ENCODE measurements at regions not wholly inside any gene's neighbourhood (a gene's known extent, or its start where the extent isn't known, plus 50 kb on each side); places are given as distances from the start of the nearest gene placed in this dataset.

DNA sequence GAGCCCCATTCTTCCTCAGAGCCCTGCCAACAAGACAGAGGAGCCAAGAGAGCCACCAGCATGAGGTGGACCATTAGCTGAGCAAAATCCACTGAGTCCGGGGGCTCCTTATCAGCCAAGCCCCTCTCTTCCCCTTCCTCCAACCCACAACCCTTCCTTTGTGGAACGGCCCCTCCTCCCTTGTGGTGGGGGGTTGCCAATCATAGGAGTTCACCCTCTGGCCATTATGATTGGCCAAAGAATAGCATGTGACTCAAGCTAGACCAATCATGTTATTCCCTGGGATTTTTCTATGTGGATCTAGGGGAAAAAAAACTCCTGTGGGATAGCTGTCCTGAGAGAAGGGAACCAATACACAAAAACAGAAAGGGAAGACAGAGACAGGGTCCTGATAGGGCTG lies 120.5 kb downstream of the C16orf95 start:
- DNase-seq (no peak), ATAC-seq (no peak)
- no peaks in the 10 kb centered on the region for H3K36me3 ChIP-seq (ENCODE audit: low read depth)
- no peaks in the 10 kb centered on the region for H3K9me3 ChIP-seq
- H3K4me1 ChIP-seq (ENCODE audit: low read depth) = no peaks in the 10 kb centered on the region
- intact Hi-C loops (cut with DNase I, micrococcal nuclease) = no loop called here
- H3K4me3 ChIP-seq = no peak overlapping the region
- TF ChIP-seq, protein P1, sequence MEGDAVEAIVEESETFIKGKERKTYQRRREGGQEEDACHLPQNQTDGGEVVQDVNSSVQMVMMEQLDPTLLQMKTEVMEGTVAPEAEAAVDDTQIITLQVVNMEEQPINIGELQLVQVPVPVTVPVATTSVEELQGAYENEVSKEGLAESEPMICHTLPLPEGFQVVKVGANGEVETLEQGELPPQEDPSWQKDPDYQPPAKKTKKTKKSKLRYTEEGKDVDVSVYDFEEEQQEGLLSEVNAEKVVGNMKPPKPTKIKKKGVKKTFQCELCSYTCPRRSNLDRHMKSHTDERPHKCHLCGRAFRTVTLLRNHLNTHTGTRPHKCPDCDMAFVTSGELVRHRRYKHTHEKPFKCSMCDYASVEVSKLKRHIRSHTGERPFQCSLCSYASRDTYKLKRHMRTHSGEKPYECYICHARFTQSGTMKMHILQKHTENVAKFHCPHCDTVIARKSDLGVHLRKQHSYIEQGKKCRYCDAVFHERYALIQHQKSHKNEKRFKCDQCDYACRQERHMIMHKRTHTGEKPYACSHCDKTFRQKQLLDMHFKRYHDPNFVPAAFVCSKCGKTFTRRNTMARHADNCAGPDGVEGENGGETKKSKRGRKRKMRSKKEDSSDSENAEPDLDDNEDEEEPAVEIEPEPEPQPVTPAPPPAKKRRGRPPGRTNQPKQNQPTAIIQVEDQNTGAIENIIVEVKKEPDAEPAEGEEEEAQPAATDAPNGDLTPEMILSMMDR (IDR thresholded peaks at IDR 0.05) = no peak

DNA sequence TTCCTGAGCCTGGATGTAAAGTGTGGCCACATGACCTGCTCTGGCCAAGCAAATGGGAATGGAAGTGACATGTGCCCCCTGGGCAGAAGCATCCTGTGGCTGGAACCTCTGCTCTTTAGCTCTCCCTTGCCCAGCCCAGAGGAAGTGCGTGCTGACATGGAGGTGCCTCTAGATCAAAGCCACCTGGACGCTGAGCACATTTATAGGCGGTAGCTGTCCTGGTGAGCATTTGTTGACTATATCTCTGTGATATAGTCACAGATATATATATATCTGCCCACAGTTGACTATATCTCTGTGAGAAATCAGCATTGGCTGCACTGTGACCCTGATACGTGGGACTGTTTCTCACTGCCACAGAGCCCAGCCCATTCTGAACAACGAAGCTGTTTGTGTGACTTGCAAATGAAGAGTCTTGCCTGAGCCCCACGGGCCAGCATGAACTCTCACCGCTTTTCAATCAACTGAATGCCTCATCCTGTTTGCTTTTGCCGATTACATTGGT lies 118.8 kb downstream of the C16orf95 start:
- TF ChIP-seq, protein P1 (IDR thresholded peaks at IDR 0.05) = no peak
- no peaks in the 10 kb centered on the region for H3K36me3 ChIP-seq (ENCODE audit: low read depth)
- H3K9me3 ChIP-seq = no peaks in the 10 kb centered on the region
- no peaks in the 10 kb centered on the region for H3K4me1 ChIP-seq (ENCODE audit: low read depth)
- no peak overlapping the region for H3K4me3 ChIP-seq
- ATAC-seq = no peak
- no peak for DNase-seq
- intact Hi-C loops (cut with DNase I, micrococcal nuclease) = no loop called here

DNA sequence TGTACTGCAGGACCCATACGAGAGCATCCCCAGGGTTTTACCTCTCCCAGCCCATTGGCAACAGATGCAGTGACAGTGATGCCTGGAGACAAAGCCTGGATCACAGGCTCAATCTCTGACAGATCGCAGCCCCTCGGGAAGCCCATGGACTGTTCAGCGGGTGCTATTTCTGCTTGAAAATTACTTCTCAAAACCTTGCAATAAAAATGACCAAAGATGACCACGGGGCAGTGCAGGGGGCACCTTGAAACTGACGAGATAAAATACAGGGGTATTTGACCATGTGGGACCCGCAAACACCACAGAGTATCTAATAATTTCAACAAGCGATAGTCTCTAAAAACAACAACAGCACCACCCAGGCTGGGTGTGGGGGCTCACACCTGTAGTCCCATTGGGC lies 118.3 kb downstream of the C16orf95 start:
- H3K4me1 ChIP-seq (ENCODE audit: low read depth) = no peaks in the 10 kb centered on the region
- no peaks in the 10 kb centered on the region for H3K36me3 ChIP-seq (ENCODE audit: low read depth)
- ATAC-seq (no peak), DNase-seq (no peak)
- TF ChIP-seq, protein P1 (IDR thresholded peaks at IDR 0.05) = no peak
- H3K4me3 ChIP-seq = no peak overlapping the region
- intact Hi-C loops (cut with DNase I, micrococcal nuclease) = no loop called here
- no peaks in the 10 kb centered on the region for H3K9me3 ChIP-seq

DNA sequence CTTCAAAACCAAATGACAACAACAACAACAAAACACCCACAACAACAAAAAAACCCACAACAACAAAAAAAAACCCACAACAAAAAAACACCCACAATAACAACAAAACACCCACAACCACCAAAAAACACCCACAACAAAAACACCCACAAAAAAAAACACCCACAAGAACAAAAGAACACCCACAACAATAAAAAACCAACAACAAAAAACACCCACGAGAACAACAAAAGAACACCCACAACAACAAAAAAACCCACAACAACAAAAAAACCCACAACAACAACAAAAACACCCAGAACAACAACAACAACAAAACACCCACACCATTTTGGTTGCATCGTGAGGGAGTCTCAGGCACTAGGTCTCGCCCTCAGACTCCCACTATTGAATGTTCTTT lies 117.8 kb downstream of the C16orf95 start:
- ATAC-seq = no peak

DNA sequence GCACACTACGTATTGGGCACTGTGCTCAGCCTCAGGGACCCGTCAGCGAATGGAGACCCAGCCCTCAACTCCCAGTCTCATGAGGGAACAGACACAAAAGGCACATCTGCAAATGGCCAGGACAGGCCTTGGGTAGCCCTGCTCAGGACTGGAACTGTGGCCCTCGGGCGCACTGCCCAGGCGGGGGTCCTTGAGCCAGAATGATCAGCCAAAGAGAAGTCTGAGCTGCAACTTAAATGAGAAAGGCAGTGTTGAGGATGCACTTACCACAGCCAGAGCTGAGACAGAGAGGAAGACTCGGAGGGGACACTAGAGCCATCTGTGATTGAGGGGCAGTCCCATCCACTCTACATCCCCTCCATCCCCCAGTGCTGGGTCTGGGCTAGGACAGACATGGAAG lies 117.3 kb downstream of the C16orf95 start:
- no peaks in the 10 kb centered on the region for H3K36me3 ChIP-seq (ENCODE audit: low read depth)
- ATAC-seq = no peak
- no peak overlapping the region for H3K4me3 ChIP-seq
- no peaks in the 10 kb centered on the region for H3K9me3 ChIP-seq
- DNase-seq = no peak
- TF ChIP-seq, protein P1 (IDR thresholded peaks at IDR 0.05) = no peak
- no peaks in the 10 kb centered on the region for H3K4me1 ChIP-seq (ENCODE audit: low read depth)
- intact Hi-C loops (cut with DNase I, micrococcal nuclease) = loop anchor here in 1 of 2 donors (5.0 kb wide), 1 partner anchor 77 kb away; no protein-coding TSS in a partner anchor

More for the DNA sequence above, 117.8 kb downstream of the C16orf95 start:
- H3K9me3 ChIP-seq = no peaks in the 10 kb centered on the region
- TF ChIP-seq, protein P1 (IDR thresholded peaks at IDR 0.05) = no peak
- no peak overlapping the region for H3K4me3 ChIP-seq
- intact Hi-C loops (cut with DNase I, micrococcal nuclease) = no loop called here
- DNase-seq = no peak
- H3K4me1 ChIP-seq (ENCODE audit: low read depth) = no peaks in the 10 kb centered on the region
- no peaks in the 10 kb centered on the region for H3K36me3 ChIP-seq (ENCODE audit: low read depth)

DNA sequence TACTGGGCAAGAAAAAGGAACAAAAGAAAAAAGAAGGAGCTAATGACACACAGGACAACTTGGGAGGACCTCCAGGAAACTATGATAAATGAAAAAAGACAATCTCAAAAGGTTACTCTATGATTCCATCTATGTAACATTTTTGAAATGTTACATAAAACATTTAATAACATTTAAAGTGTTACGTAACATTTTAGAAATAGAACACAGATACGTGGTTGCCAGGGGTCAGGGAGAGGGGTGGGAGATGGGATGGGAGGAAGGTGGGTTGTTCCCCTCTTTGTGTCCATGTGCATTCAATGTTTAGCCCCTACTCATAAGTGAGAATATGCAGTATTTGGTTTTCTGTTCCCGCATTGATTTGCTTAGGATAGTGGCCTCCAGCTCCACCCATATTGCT lies 116.6 kb downstream of the C16orf95 start:
- H3K9me3 ChIP-seq = no peaks in the 10 kb centered on the region
- H3K4me1 ChIP-seq (ENCODE audit: low read depth) = no peaks in the 10 kb centered on the region
- TF ChIP-seq, protein P1 (IDR thresholded peaks at IDR 0.05) = no peak
- H3K36me3 ChIP-seq (ENCODE audit: low read depth) = no peaks in the 10 kb centered on the region
- intact Hi-C loops (cut with DNase I, micrococcal nuclease) = loop anchor here in 1 of 2 donors (5.0 kb wide), 1 partner anchor 77 kb away; no protein-coding TSS in a partner anchor
- DNase-seq = no peak
- no peak for ATAC-seq
- no peak overlapping the region for H3K4me3 ChIP-seq

Data from mucosa of descending colon (tissue), 3 donors.